Duodenal mucosa (tissue), 2 donors: ENCODE measurements at regions not wholly inside any gene's neighbourhood (a gene's known extent, or its start where the extent isn't known, plus 50 kb on each side); places are given as distances from the start of the nearest gene placed in this dataset.

ENCODE experiments used
- H3K27ac ChIP-seq: one replicate; pipeline ENCODE4 v1.7.0; 2013; ENCODE audit warnings: low read depth, low read length
- H3K27me3 ChIP-seq, 2 donors: one replicate each; pipeline ENCODE4 v1.7.0; 2013; ENCODE audit warnings: low read length in 2 of 2, control low read depth in 1 of 2; ENCODE audit not compliant: insufficient read depth in 2 of 2, control insufficient read depth in 1 of 2
- H3K36me3 ChIP-seq, 2 donors: one replicate each; pipeline ENCODE4 v1.7.0; 2013; ENCODE audit warnings: low read length in 2 of 2, control low read depth in 1 of 2; ENCODE audit not compliant: insufficient read depth in 2 of 2, control insufficient read depth in 1 of 2
- H3K4me1 ChIP-seq, 2 donors: one replicate each; pipeline ENCODE4 v1.7.0; 2013; ENCODE audit warnings: low read length in 2 of 2, control low read depth in 1 of 2; ENCODE audit not compliant: insufficient read depth in 2 of 2, control insufficient read depth in 1 of 2
- H3K4me3 ChIP-seq, 2 donors: one replicate each; pipeline ENCODE4 v1.7.0; 2013; ENCODE audit warnings: low read length in 2 of 2, low read depth in 1 of 2
- H3K9ac ChIP-seq, 2 donors: one replicate each; pipeline ENCODE4 v1.7.0; 2013; ENCODE audit warnings: low read length in 2 of 2, low read depth in 1 of 2
- H3K9me3 ChIP-seq, 2 donors: one replicate each; pipeline ENCODE4 v1.7.0; 2013; ENCODE audit warnings: low read length in 2 of 2, control low read depth in 1 of 2; ENCODE audit not compliant: control insufficient read depth in 1 of 2

GRCh38 chr1:82625537-82625936 is 824.8 kb downstream of the ADGRL2 start:
- H3K36me3 ChIP-seq: no peaks in the 10 kb centered on the region
- no peaks in the 10 kb centered on the region for H3K27me3 ChIP-seq
- peaks cover 6 to 12% of the 10 kb centered on the region in 2 donors for H3K9me3 ChIP-seq
- H3K9ac ChIP-seq: no peak overlapping the region
- H3K4me3 ChIP-seq: no peak overlapping the region
- H3K4me1 ChIP-seq: no peaks in the 10 kb centered on the region
- no peak overlapping the region for H3K27ac ChIP-seq

- Histone ChIP-seq H3K27ac (no peak overlapping the region), H3K9me3 (peaks cover 6 to 8% of the 10 kb centered on the region in 2 donors), H3K4me1 (no peaks in the 10 kb centered on the region)
Observed at GRCh38 chr1:82621076-82621475, 820.3 kb downstream of the ADGRL2 start.

GRCh38 chr1:82614090-82614489 is 813.4 kb downstream of the ADGRL2 start:
- Histone ChIP-seq H3K9ac (no peak overlapping the region), H3K27ac (no peak overlapping the region), H3K36me3 (no peaks in the 10 kb centered on the region), H3K27me3 (no peaks in the 10 kb centered on the region), H3K4me1 (no peaks in the 10 kb centered on the region), H3K9me3 (no peaks in the 10 kb centered on the region), H3K4me3 (no peak overlapping the region)

More at GRCh38 chr1:82621076-82621475, 820.3 kb downstream of the ADGRL2 start:
- Histone ChIP-seq H3K4me3 (no peak overlapping the region), H3K27me3 (no peaks in the 10 kb centered on the region), H3K36me3 (no peaks in the 10 kb centered on the region), H3K9ac (no peak overlapping the region)

DNA sequence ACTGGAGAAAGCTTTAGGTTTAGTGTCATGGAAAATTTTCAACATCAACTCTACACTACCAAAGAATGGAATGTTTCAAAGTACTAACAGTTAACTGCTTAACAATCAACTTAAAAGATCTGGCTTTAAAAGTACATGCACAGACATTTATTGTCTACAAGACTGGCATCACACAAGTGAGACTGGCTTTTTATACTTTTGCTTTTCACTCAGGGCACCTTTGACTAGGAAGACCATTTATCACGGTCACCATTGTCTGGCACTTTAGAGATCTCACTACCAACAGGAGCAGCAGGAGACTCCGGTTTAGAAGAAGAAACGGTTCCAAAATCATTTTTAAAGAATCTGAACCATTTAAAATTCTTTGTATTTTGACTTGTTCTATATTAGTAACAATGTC is 812.3 kb downstream of the ADGRL2 start:
- no peaks in the 10 kb centered on the region for H3K4me1 ChIP-seq
- H3K9ac ChIP-seq: no peak overlapping the region
- H3K27me3 ChIP-seq: no peaks in the 10 kb centered on the region
- no peak overlapping the region for H3K27ac ChIP-seq
- no peak overlapping the region for H3K4me3 ChIP-seq
- H3K9me3 ChIP-seq: no peaks in the 10 kb centered on the region
- no peaks in the 10 kb centered on the region for H3K36me3 ChIP-seq

DNA sequence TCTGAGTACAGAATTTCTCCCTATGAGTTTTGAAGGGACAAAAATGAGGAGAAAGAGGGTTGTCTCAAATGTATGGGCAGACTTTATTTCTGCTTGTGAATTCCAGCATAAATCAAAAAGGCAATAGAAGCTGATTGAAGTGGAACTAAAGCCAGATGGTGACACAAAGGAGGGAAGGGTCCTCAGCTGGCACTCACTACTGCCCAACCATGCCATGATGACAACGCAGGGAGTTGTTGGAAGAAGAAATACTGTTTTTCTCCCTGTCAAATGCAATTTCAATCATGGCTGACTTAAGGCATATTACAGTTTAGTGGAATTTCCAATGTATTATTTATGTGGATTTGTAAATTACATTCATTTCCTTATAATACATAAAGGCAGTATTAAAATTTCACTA is 805.8 kb downstream of the ADGRL2 start:
- Histone ChIP-seq H3K4me3 (no peak overlapping the region), H3K27me3 (no peaks in the 10 kb centered on the region), H3K27ac (no peak overlapping the region), H3K9ac (no peak overlapping the region), H3K9me3 (no peaks in the 10 kb centered on the region), H3K36me3 (no peaks in the 10 kb centered on the region), H3K4me1 (no peaks in the 10 kb centered on the region)

DNA sequence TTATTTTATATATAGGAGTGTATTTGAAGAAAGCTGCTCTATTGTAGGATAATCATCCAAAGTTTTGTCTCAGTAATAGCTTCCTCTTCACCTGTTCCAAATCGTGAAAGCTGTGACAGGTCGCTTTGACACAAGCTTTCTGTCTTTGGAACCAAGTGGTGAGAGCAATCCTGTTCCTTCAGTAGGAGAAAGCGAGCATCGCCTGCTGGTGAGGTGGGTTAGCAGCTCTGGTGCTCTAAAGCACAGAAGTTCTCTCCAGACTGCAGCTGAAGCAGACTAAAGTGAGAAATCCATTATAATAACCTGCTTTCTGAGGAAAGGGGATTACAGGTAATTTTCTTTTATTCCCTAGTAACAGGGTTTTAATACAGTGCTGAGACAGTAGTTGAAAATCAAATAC is 803.8 kb downstream of the ADGRL2 start:
- Histone ChIP-seq H3K4me3 (no peak overlapping the region), H3K27me3 (no peaks in the 10 kb centered on the region), H3K36me3 (no peaks in the 10 kb centered on the region), H3K9ac (no peak overlapping the region), H3K9me3 (no peaks in the 10 kb centered on the region), H3K27ac (no peak overlapping the region), H3K4me1 (no peaks in the 10 kb centered on the region)

DNA sequence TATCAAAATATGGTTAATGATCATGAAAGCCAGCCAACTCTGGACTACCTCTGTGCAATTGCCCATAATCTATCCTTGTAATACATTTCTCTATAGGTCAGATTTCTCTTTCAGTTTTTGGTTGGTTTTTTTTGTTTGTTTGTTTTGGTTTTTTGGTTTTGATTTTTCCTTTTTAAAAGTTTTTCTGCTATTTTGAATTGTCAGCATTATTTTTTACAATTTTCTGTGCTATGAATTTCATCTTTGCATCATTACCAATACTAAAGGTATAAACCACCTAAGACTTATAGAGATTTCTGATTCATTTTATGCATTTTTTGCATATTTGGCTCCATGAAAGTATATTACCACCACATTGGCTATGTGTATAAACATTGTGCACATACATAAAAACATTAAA is 799.6 kb downstream of the ADGRL2 start:
- H3K27me3 ChIP-seq: no peaks in the 10 kb centered on the region
- H3K27ac ChIP-seq: no peak overlapping the region
- no peaks in the 10 kb centered on the region for H3K9me3 ChIP-seq
- no peak overlapping the region for H3K4me3 ChIP-seq
- no peaks in the 10 kb centered on the region for H3K4me1 ChIP-seq
- H3K36me3 ChIP-seq: no peaks in the 10 kb centered on the region
- no peak overlapping the region for H3K9ac ChIP-seq

GRCh38 chr1:82598812-82599211 is 798.1 kb downstream of the ADGRL2 start:
- H3K36me3 ChIP-seq: no peaks in the 10 kb centered on the region
- H3K9me3 ChIP-seq: no peaks in the 10 kb centered on the region
- H3K4me1 ChIP-seq: no peaks in the 10 kb centered on the region
- H3K4me3 ChIP-seq: no peak overlapping the region
- no peak overlapping the region for H3K9ac ChIP-seq
- no peaks in the 10 kb centered on the region for H3K27me3 ChIP-seq
- H3K27ac ChIP-seq: no peak overlapping the region

GRCh38 chr1:82598337-82598736 is 797.6 kb downstream of the ADGRL2 start:
- no peak overlapping the region for H3K9ac ChIP-seq
- no peak overlapping the region for H3K27ac ChIP-seq
- H3K4me3 ChIP-seq: no peak overlapping the region
- no peaks in the 10 kb centered on the region for H3K36me3 ChIP-seq
- H3K4me1 ChIP-seq: no peaks in the 10 kb centered on the region
- H3K9me3 ChIP-seq: no peaks in the 10 kb centered on the region
- H3K27me3 ChIP-seq: no peaks in the 10 kb centered on the region

DNA sequence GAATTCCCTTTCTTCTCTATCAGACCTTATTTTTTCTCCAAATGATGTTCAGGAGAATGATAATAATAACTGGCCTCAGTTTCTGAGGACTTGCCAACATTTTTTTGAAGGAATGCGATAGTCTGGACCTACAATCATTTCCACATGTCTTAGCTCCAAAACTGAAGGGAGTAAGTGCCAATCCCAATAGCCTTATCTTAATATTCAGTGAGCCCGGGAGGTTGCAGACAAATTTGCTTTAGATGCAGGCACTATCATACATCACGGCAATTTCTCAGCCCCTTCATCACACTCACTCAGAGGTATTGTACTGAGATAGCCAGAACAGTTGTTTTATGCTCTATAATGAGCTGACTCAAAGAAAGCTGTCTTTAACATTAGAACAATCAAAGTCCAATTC is 796.9 kb downstream of the ADGRL2 start:
- H3K9ac ChIP-seq: no peak overlapping the region
- H3K4me1 ChIP-seq: no peaks in the 10 kb centered on the region
- H3K27me3 ChIP-seq: no peaks in the 10 kb centered on the region
- H3K9me3 ChIP-seq: no peaks in the 10 kb centered on the region
- H3K27ac ChIP-seq: no peak overlapping the region
- H3K36me3 ChIP-seq: no peaks in the 10 kb centered on the region
- H3K4me3 ChIP-seq: no peak overlapping the region

DNA sequence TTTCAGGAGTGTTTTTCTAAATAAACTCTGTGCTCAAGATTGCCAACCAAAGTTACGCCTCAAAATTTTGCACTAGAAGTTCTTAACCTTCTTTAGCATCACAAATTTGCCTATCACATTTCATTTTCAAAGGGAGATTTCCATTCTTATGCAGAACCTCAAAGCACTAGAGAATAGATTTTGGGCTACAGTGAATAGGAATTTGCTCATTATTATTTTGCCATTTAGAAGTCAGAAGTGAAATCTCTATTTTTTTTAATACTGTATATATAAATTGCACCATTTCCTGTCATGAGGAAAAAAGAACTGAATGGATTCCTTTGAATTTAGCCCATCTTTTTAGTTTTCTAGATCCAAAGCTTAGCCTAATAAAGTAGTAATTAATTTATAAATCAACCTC is 796.4 kb downstream of the ADGRL2 start:
- no peaks in the 10 kb centered on the region for H3K4me1 ChIP-seq
- H3K27ac ChIP-seq: no peak overlapping the region
- H3K4me3 ChIP-seq: no peak overlapping the region
- no peak overlapping the region for H3K9ac ChIP-seq
- no peaks in the 10 kb centered on the region for H3K36me3 ChIP-seq
- H3K27me3 ChIP-seq: no peaks in the 10 kb centered on the region
- H3K9me3 ChIP-seq: no peaks in the 10 kb centered on the region
